Loucy (cell line): ENCODE measurements at regions not wholly inside any gene's neighbourhood (a gene's known extent, or its start where the extent isn't known, plus 50 kb on each side); places are given as distances from the start of the nearest gene placed in this dataset.

ENCODE experiments used
- H2AFZ ChIP-seq: fragments of 200-600 bp; sonication (generic); 2 replicates; pipeline ENCODE4 v1.6.0; 2016; ENCODE audit warnings: antibody characterized with exemption, mild to moderate bottlenecking, low read length, moderate library complexity
- H3F3A ChIP-seq: fragments of 200-600 bp; 2 replicates; pipeline ENCODE4 v1.6.0; 2016; ENCODE audit warnings: antibody characterized with exemption, low read depth, mild to moderate bottlenecking
- H3K27me3 ChIP-seq: fragments of 200-600 bp; sonication (generic); 2 replicates; pipeline ENCODE4 v1.6.1; 2014; ENCODE audit warnings: low read length, mild to moderate bottlenecking; ENCODE audit not compliant: insufficient read depth, poor library complexity, severe bottlenecking
- H3K36me3 ChIP-seq: fragments of 200-600 bp; sonication (generic); 2 replicates; pipeline ENCODE4 v1.6.1; 2016; ENCODE audit warnings: low read length; ENCODE audit not compliant: insufficient read depth
- H3K4me1 ChIP-seq: fragments of 200-600 bp; sonication (generic); 2 replicates; pipeline ENCODE4 v1.5.1; 2014; ENCODE audit warnings: low read length, mild to moderate bottlenecking; ENCODE audit not compliant: insufficient read depth, poor library complexity, severe bottlenecking
- H3K4me2 ChIP-seq: fragments of 200-600 bp; sonication (generic); 2 replicates; pipeline ENCODE4 v1.6.0; 2014; ENCODE audit warnings: antibody characterized with exemption, low read length, low read depth, mild to moderate bottlenecking; ENCODE audit not compliant: poor library complexity, severe bottlenecking
- H3K4me3 ChIP-seq: fragments of 200-600 bp; sonication (generic); 2 replicates; pipeline ENCODE4 v1.5.1; 2014; ENCODE audit warnings: low read length, mild to moderate bottlenecking, mixed read lengths; ENCODE audit not compliant: poor library complexity, severe bottlenecking
- H3K79me2 ChIP-seq: fragments of 200-600 bp; sonication (generic); 2 replicates; pipeline ENCODE4 v1.6.1; 2014; ENCODE audit warnings: low read length; ENCODE audit not compliant: insufficient read depth
- H3K9ac ChIP-seq: fragments of 200-600 bp; sonication (generic); 2 replicates; pipeline ENCODE4 v1.6.0; 2014; ENCODE audit warnings: mild to moderate bottlenecking, low read depth, low read length, moderate library complexity; ENCODE audit not compliant: poor library complexity, severe bottlenecking
- H3K9me2 ChIP-seq: fragments of 200-600 bp; sonication (generic); replicated peaks from 2 replicates; pipeline ENCODE4 v1.6.1; 2016; ENCODE audit warnings: low read depth, low read length, mixed read lengths
- H3K9me3 ChIP-seq: fragments of 200-600 bp; sonication (generic); 2 replicates; pipeline ENCODE4 v1.6.1; 2014; ENCODE audit warnings: mild to moderate bottlenecking, antibody characterized with exemption, low read length, low read depth; ENCODE audit not compliant: insufficient read depth
- H4K20me1 ChIP-seq: fragments of 200-600 bp; sonication (generic); 2 replicates; pipeline ENCODE4 v1.6.0; 2014; ENCODE audit warnings: antibody characterized with exemption, low read length, mild to moderate bottlenecking; ENCODE audit not compliant: insufficient read depth, poor library complexity, severe bottlenecking
- CTCF ChIP-seq: fragments of 200-600 bp; sonication (generic); conservative IDR thresholded peaks from 2 replicates; pipeline ENCODE4 v1.5.1; 2014; ENCODE audit warnings: mild to moderate bottlenecking, antibody characterized with exemption, low read length
- EZH2phosphoT487 ChIP-seq: fragments of 200-600 bp; IDR thresholded peaks from 2 replicates; pipeline ENCODE4 v1.6.1; 2018; ENCODE audit warnings: antibody characterized with exemption, mild to moderate bottlenecking, moderate library complexity, borderline replicate concordance

- Histone ChIP-seq H3F3A (no peaks in the 10 kb centered on the region), H3K79me2 (no peaks in the 10 kb centered on the region), H3K9ac (no peak overlapping the region), H4K20me1 (no peaks in the 10 kb centered on the region), H3K27me3 (no peaks in the 10 kb centered on the region), H3K9me2 (no peaks in the 10 kb centered on the region), H3K9me3 (no peaks in the 10 kb centered on the region), H3K4me1 (no peaks in the 10 kb centered on the region), H2AFZ (no peak overlapping the region), H3K4me2 (no peak overlapping the region), H3K4me3 (no peak overlapping the region), H3K36me3 (no peaks in the 10 kb centered on the region)
- TF ChIP-seq EZH2phosphoT487: no peak
- TF ChIP-seq CTCF: no peak
Observed at GRCh38 chr13:28560612-28561011, 65.7 kb upstream of the FLT1 start.

DNA sequence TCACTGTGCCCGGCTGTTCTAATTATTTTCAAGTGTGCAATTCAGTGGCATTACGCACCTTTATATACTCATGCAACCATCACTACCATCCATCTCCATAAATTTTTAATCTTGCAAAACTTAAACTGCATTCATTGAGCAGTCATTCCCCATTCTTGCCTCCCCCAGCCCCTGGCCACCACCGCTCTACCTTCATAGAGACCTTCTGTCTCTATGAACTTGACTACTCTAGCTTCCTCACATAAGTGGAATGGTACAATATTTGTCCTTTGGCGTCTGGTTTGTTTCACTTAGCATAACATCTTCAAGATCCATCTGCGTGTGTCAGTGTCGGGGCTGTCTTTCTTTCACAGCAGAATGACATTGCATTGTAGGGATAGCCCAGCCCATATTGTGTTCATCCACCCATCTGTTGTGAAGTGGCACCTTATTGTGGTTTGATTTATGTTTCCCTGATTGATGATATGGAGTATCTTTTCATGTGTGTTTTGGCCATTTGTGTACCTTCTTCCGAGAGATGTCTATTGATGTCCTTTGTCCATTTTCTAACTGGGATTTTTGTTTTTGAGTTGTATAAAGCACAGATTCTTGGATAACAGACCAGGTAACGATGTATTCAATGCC, 64.8 kb upstream of the FLT1 start:
- H3K9me2 ChIP-seq: no peaks in the 10 kb centered on the region
- TF ChIP-seq CTCF: no peak
- no peak for TF ChIP-seq EZH2phosphoT487
- H3K9ac ChIP-seq: no peak overlapping the region
- no peak overlapping the region for H2AFZ ChIP-seq
- H3K4me3 ChIP-seq: no peak overlapping the region
- no peaks in the 10 kb centered on the region for H3K79me2 ChIP-seq
- no peaks in the 10 kb centered on the region for H3K36me3 ChIP-seq
- no peaks in the 10 kb centered on the region for H3K9me3 ChIP-seq
- no peak overlapping the region for H3K4me2 ChIP-seq
- H3K27me3 ChIP-seq: no peaks in the 10 kb centered on the region
- no peaks in the 10 kb centered on the region for H3F3A ChIP-seq
- no peaks in the 10 kb centered on the region for H3K4me1 ChIP-seq
- H4K20me1 ChIP-seq: no peaks in the 10 kb centered on the region

GRCh38 chr13:28558567-28558966, 63.6 kb upstream of the FLT1 start:
- no peak for TF ChIP-seq EZH2phosphoT487
- no peak for TF ChIP-seq CTCF
- no peaks in the 10 kb centered on the region for H3K4me1 ChIP-seq
- no peaks in the 10 kb centered on the region for H3K36me3 ChIP-seq
- H3K79me2 ChIP-seq: no peaks in the 10 kb centered on the region
- H3K9ac ChIP-seq: no peak overlapping the region
- no peaks in the 10 kb centered on the region for H3K9me2 ChIP-seq
- no peak overlapping the region for H3K4me3 ChIP-seq
- no peak overlapping the region for H3K4me2 ChIP-seq
- H3K9me3 ChIP-seq: no peaks in the 10 kb centered on the region
- no peak overlapping the region for H2AFZ ChIP-seq
- H3K27me3 ChIP-seq: no peaks in the 10 kb centered on the region
- H3F3A ChIP-seq: no peaks in the 10 kb centered on the region
- H4K20me1 ChIP-seq: no peaks in the 10 kb centered on the region
